Activated naive CD8-positive, alpha-beta T cell treated with anti-CD3 and anti-CD28 coated beads for 36 hours (primary cell): ENCODE measurements at regions not wholly inside any gene's neighbourhood (a gene's known extent, or its start where the extent isn't known, plus 50 kb on each side); places are given as distances from the start of the nearest gene placed in this dataset.
"Not testable (repeated sequence)": the region's sequence is repeated elsewhere in the genome, so short reads cannot be mapped to it uniquely, and the experiment has no call there.

ENCODE experiments used
- DNase-seq: peaks from one replicate; pipeline ENCODE4 v3.0.0; 2021
- H3K27ac Mint-ChIP-seq: one replicate; pipeline ENCODE4 v1.8.0; 2022; ENCODE audit warnings: mild to moderate bottlenecking, moderate library complexity, mixed read lengths
- H3K27me3 Mint-ChIP-seq: one replicate; pipeline ENCODE4 v1.8.0; 2022; ENCODE audit warnings: mild to moderate bottlenecking, mixed read lengths
- H3K36me3 Mint-ChIP-seq: one replicate; pipeline ENCODE4 v1.8.0; 2021; ENCODE audit warnings: mild to moderate bottlenecking, mixed read lengths
- H3K4me1 Mint-ChIP-seq: one replicate; pipeline ENCODE4 v1.8.0; 2021; ENCODE audit warnings: mixed read lengths
- H3K4me3 Mint-ChIP-seq: one replicate; pipeline ENCODE4 v1.8.0; 2022; ENCODE audit warnings: mild to moderate bottlenecking, moderate library complexity, mixed read lengths
- H3K9me3 Mint-ChIP-seq: one replicate; pipeline ENCODE4 v1.8.0; 2022; ENCODE audit warnings: mixed read lengths

- no peaks in the 10 kb centered on the region for H3K4me1 Mint-ChIP-seq
- no peak overlapping the region for H3K27ac Mint-ChIP-seq
- H3K27me3 Mint-ChIP-seq = no peaks in the 10 kb centered on the region
- DNase-seq = no peak
- no peak overlapping the region for H3K4me3 Mint-ChIP-seq
- peaks cover 4% of the 10 kb centered on the region for H3K9me3 Mint-ChIP-seq
- no peaks in the 10 kb centered on the region for H3K36me3 Mint-ChIP-seq
Measured at GRCh38 chr16:65327346-65327745, 205.5 kb upstream of the CDH11 start.

GRCh38 chr16:65323655-65324237, 201.9 kb upstream of the CDH11 start:
- Mint-ChIP-seq H3K36me3 (no peaks in the 10 kb centered on the region), H3K4me1 (no peaks in the 10 kb centered on the region), H3K27ac (no peak overlapping the region), H3K4me3 (no peak overlapping the region), H3K27me3 (no peaks in the 10 kb centered on the region), H3K9me3 (peaks cover 2% of the 10 kb centered on the region)
- no peak for DNase-seq

- H3K4me3 Mint-ChIP-seq = no peak overlapping the region
- H3K27me3 Mint-ChIP-seq = no peaks in the 10 kb centered on the region
- no peak for DNase-seq
- no peaks in the 10 kb centered on the region for H3K36me3 Mint-ChIP-seq
- no peaks in the 10 kb centered on the region for H3K4me1 Mint-ChIP-seq
- H3K9me3 Mint-ChIP-seq = peaks cover 2% of the 10 kb centered on the region
- no peak overlapping the region for H3K27ac Mint-ChIP-seq
Measured at GRCh38 chr16:65319621-65320231, 197.9 kb upstream of the CDH11 start.

- DNase-seq = no peak
- Mint-ChIP-seq H3K4me1 (no peaks in the 10 kb centered on the region), H3K27ac (no peak overlapping the region), H3K4me3 (no peak overlapping the region), H3K36me3 (no peaks in the 10 kb centered on the region), H3K27me3 (no peaks in the 10 kb centered on the region), H3K9me3 (peaks cover 2% of the 10 kb centered on the region)
Measured at GRCh38 chr16:65318590-65319257, 196.9 kb upstream of the CDH11 start.

- H3K4me1 Mint-ChIP-seq = no peaks in the 10 kb centered on the region
- no peak overlapping the region for H3K27ac Mint-ChIP-seq
- H3K9me3 Mint-ChIP-seq = peaks cover 2% of the 10 kb centered on the region
- no peak overlapping the region for H3K4me3 Mint-ChIP-seq
- H3K36me3 Mint-ChIP-seq = no peaks in the 10 kb centered on the region
- no peak for DNase-seq
- H3K27me3 Mint-ChIP-seq = no peaks in the 10 kb centered on the region
Measured at GRCh38 chr16:65318138-65318537, 196.3 kb upstream of the CDH11 start.

GRCh38 chr16:65316808-65317207, 194.9 kb upstream of the CDH11 start:
- no peaks in the 10 kb centered on the region for H3K36me3 Mint-ChIP-seq
- DNase-seq = no peak
- H3K9me3 Mint-ChIP-seq = peaks cover 2% of the 10 kb centered on the region
- H3K27ac Mint-ChIP-seq = no peak overlapping the region
- no peak overlapping the region for H3K4me3 Mint-ChIP-seq
- no peaks in the 10 kb centered on the region for H3K27me3 Mint-ChIP-seq
- no peaks in the 10 kb centered on the region for H3K4me1 Mint-ChIP-seq

- H3K4me3 Mint-ChIP-seq = no peak overlapping the region
- no peak overlapping the region for H3K27ac Mint-ChIP-seq
- H3K27me3 Mint-ChIP-seq = no peaks in the 10 kb centered on the region
- H3K36me3 Mint-ChIP-seq = no peaks in the 10 kb centered on the region
- H3K9me3 Mint-ChIP-seq = no peaks in the 10 kb centered on the region
- H3K4me1 Mint-ChIP-seq = no peaks in the 10 kb centered on the region
- DNase-seq = no peak
Measured at GRCh38 chr16:65315081-65315780, 193.4 kb upstream of the CDH11 start.

- Mint-ChIP-seq H3K27ac (no peak overlapping the region), H3K27me3 (no peaks in the 10 kb centered on the region), H3K36me3 (no peaks in the 10 kb centered on the region), H3K4me1 (no peaks in the 10 kb centered on the region), H3K4me3 (no peak overlapping the region), H3K9me3 (peaks cover 2% of the 10 kb centered on the region)
- no peak for DNase-seq
Measured at GRCh38 chr16:65314627-65315008, 192.8 kb upstream of the CDH11 start.

- H3K9me3 Mint-ChIP-seq = peaks cover 2% of the 10 kb centered on the region
- no peaks in the 10 kb centered on the region for H3K4me1 Mint-ChIP-seq
- no peak overlapping the region for H3K27ac Mint-ChIP-seq
- H3K4me3 Mint-ChIP-seq = no peak overlapping the region
- no peaks in the 10 kb centered on the region for H3K36me3 Mint-ChIP-seq
- DNase-seq = no peak
- no peaks in the 10 kb centered on the region for H3K27me3 Mint-ChIP-seq
Measured at GRCh38 chr16:65313936-65314626, 192.2 kb upstream of the CDH11 start.

- no peak overlapping the region for H3K27ac Mint-ChIP-seq
- peaks cover 2% of the 10 kb centered on the region for H3K9me3 Mint-ChIP-seq
- H3K4me3 Mint-ChIP-seq = no peak overlapping the region
- no peaks in the 10 kb centered on the region for H3K27me3 Mint-ChIP-seq
- DNase-seq = no peak
- H3K36me3 Mint-ChIP-seq = no peaks in the 10 kb centered on the region
- H3K4me1 Mint-ChIP-seq = no peaks in the 10 kb centered on the region
Measured at GRCh38 chr16:65312795-65313194, 190.9 kb upstream of the CDH11 start.

- no peaks in the 10 kb centered on the region for H3K27me3 Mint-ChIP-seq
- no peak overlapping the region for H3K27ac Mint-ChIP-seq
- no peaks in the 10 kb centered on the region for H3K36me3 Mint-ChIP-seq
- H3K4me1 Mint-ChIP-seq = no peaks in the 10 kb centered on the region
- peaks cover 2% of the 10 kb centered on the region for H3K9me3 Mint-ChIP-seq
- DNase-seq = no peak
- H3K4me3 Mint-ChIP-seq = no peak overlapping the region
Measured at GRCh38 chr16:65312071-65312470, 190.2 kb upstream of the CDH11 start.

- not testable (repeated sequence) for H3K27me3 Mint-ChIP-seq, H3K4me1 Mint-ChIP-seq, H3K9me3 Mint-ChIP-seq, H3K27ac Mint-ChIP-seq, H3K36me3 Mint-ChIP-seq, H3K4me3 Mint-ChIP-seq, DNase-seq
Measured at GRCh38 chr16:65310491-65310890, 188.6 kb upstream of the CDH11 start.

- Mint-ChIP-seq H3K36me3 (no peaks in the 10 kb centered on the region), H3K4me3 (no peak overlapping the region), H3K9me3 (peaks cover 4% of the 10 kb centered on the region), H3K27ac (no peak overlapping the region), H3K4me1 (no peaks in the 10 kb centered on the region), H3K27me3 (no peaks in the 10 kb centered on the region)
- DNase-seq = no peak
Measured at GRCh38 chr16:65309354-65309753, 187.5 kb upstream of the CDH11 start.

- H3K4me3 Mint-ChIP-seq = no peak overlapping the region
- peaks cover 4% of the 10 kb centered on the region for H3K9me3 Mint-ChIP-seq
- H3K27me3 Mint-ChIP-seq = no peaks in the 10 kb centered on the region
- H3K36me3 Mint-ChIP-seq = no peaks in the 10 kb centered on the region
- no peaks in the 10 kb centered on the region for H3K4me1 Mint-ChIP-seq
- no peak overlapping the region for H3K27ac Mint-ChIP-seq
- DNase-seq = no peak
Measured at GRCh38 chr16:65308506-65308905, 186.6 kb upstream of the CDH11 start.

GRCh38 chr16:65307286-65307685, 185.4 kb upstream of the CDH11 start:
- no peaks in the 10 kb centered on the region for H3K27me3 Mint-ChIP-seq

More at GRCh38 chr16:65307286-65307685, 185.4 kb upstream of the CDH11 start:
- Mint-ChIP-seq H3K4me3 (no peak overlapping the region), H3K36me3 (no peaks in the 10 kb centered on the region), H3K4me1 (no peaks in the 10 kb centered on the region), H3K27ac (no peak overlapping the region), H3K9me3 (peaks cover 4% of the 10 kb centered on the region)
- no peak for DNase-seq
